HCT116 (cell line): ENCODE measurements at regions not wholly inside any gene's neighbourhood (a gene's known extent, or its start where the extent isn't known, plus 50 kb on each side); places are given as distances from the start of the nearest gene placed in this dataset.

ENCODE experiments used
- ATAC-seq: fragments of 200-7000 bp; cut with Tn5 transposase; 2 replicates; pipeline ENCODE4 v1.9.1; 2020; ENCODE audit warnings: mild to moderate bottlenecking, moderate library complexity
- BruUV-seq: library from RNA; stranded (reverse); fragments of 400-500 nt; replicated peaks from 2 replicates; lab custom pipeline; 2021; lab: Mats Ljungman, UMichigan
- CTCF ChIA-PET: fragments of 300-600 bp; sonication (Branson Sonifier 250); formaldehyde crosslinking; loops from one replicate; lab custom pipeline; 2021; ENCODE audit warnings: antibody characterized with exemption; lab: Charles Lee
- POLR2A ChIA-PET: fragments of 300-600, 350-600 bp; sonication (Branson Sonifier 250); formaldehyde crosslinking; loops from one replicate; lab custom pipeline; 2021; ENCODE audit warnings: antibody characterized with exemption; lab: Charles Lee
- RAD21 ChIA-PET, 2 experiments: fragments of 300-600 bp; sonication (Branson Sonifier 250); formaldehyde crosslinking; loops; one replicate each; lab custom pipeline; 2023; ENCODE audit warnings: low total read pairs in 2 of 2; ENCODE audit not compliant: uncharacterized antibody in 2 of 2, unreplicated experiment in 2 of 2, low non-redundant PET in 1 of 2; lab: Charles Lee
- DNase-seq: peaks from one replicate; pipeline ENCODE4 v3.0.0-alpha.2; 2010; ENCODE audit warnings: low read depth, low spot score
- H2AFZ ChIP-seq: fragments of 200-600 bp; shearing (Covaris generic), sonication (generic); 2 replicates; pipeline ENCODE4 v1.6.1; 2017; ENCODE audit warnings: low read depth, mixed run types, mixed read lengths, antibody characterized with exemption, low read length; ENCODE audit not compliant: poor library complexity, severe bottlenecking
- H3K27ac ChIP-seq: 2 replicates; pipeline ENCODE4 v1.5.1; 2012; ENCODE audit warnings: low read depth, low read length
- H3K27me3 ChIP-seq: fragments of 200-600 bp; sonication (generic); 2 replicates; pipeline ENCODE4 v1.6.1; 2016; ENCODE audit warnings: mixed run types, low read length, mixed read lengths; ENCODE audit not compliant: insufficient read depth
- H3K36me3 ChIP-seq, 2 experiments: fragments of 200-500 bp in 1 of 2; fragments of 200-600 bp in 1 of 2; sonication (Bioruptor generic) in 1 of 2; sonication (generic) in 1 of 2; 2 replicates each; pipeline versions ENCODE4 v1.5.1 to v1.6.1; 2014 to 2016; ENCODE audit warnings: low read length in 2 of 2, inconsistent platforms in 1 of 2, mixed read lengths in 1 of 2, mixed run types in 1 of 2; ENCODE audit not compliant: insufficient read depth in 2 of 2, control insufficient read depth in 1 of 2
- H3K4me1 ChIP-seq, 2 experiments: fragments of 200-600 bp in 1 of 2; sonication (generic) in 1 of 2; 2 replicates each; pipeline versions ENCODE4 v1.5.1 to v1.6.1; 2012 to 2017; ENCODE audit warnings: low read length in 2 of 2, inconsistent platforms in 1 of 2, mild to moderate bottlenecking in 1 of 2, mixed read lengths in 1 of 2, mixed run types in 1 of 2, moderate library complexity in 1 of 2; ENCODE audit not compliant: insufficient read depth in 2 of 2, control insufficient read depth in 1 of 2
- H3K4me2 ChIP-seq: fragments of 200-600 bp; sonication (generic); 2 replicates; pipeline ENCODE4 v1.6.1; 2017; ENCODE audit warnings: mixed run types, low read length, mixed read lengths
- H3K4me3 ChIP-seq, 2 experiments: fragments of 200-600 bp in 1 of 2; sonication (generic) in 1 of 2; replicated peaks in 1 of 2; 2 replicates each; pipeline ENCODE4 v1.5.1; 2011 to 2016; ENCODE audit warnings: low read length in 2 of 2, control low read depth in 1 of 2, low read depth in 1 of 2, mild to moderate bottlenecking in 1 of 2, mixed read lengths in 1 of 2, mixed run types in 1 of 2
- H3K79me2 ChIP-seq: fragments of 200-600 bp; sonication (generic); 2 replicates; pipeline ENCODE4 v1.6.1; 2017; ENCODE audit warnings: mild to moderate bottlenecking, mixed run types, low read length, moderate library complexity, mixed read lengths; ENCODE audit not compliant: insufficient read depth
- H3K9ac ChIP-seq: fragments of 200-600 bp; sonication (generic); 2 replicates; pipeline ENCODE4 v1.6.1; 2016; ENCODE audit warnings: low read length, mixed read lengths
- H3K9me2 ChIP-seq: fragments of 200-600 bp; sonication (generic), shearing (Covaris generic); 2 replicates; pipeline ENCODE4 v1.6.1; 2017; ENCODE audit warnings: mixed run types, mild to moderate bottlenecking, moderate library complexity; ENCODE audit not compliant: insufficient read depth
- H3K9me3 ChIP-seq, 2 experiments: fragments of 200-500 bp in 1 of 2; fragments of 200-600 bp in 1 of 2; sonication (Bioruptor generic) in 1 of 2; sonication (generic) in 1 of 2; 2 replicates each; pipeline ENCODE4 v1.6.1; 2014 to 2017; ENCODE audit warnings: low read length in 2 of 2, mixed read lengths in 2 of 2, inconsistent platforms in 1 of 2, low read depth in 1 of 2, mild to moderate bottlenecking in 1 of 2, mixed run types in 1 of 2, moderate library complexity in 1 of 2; ENCODE audit not compliant: control insufficient read depth in 1 of 2, insufficient read depth in 1 of 2
- H4K20me1 ChIP-seq: fragments of 200-600 bp; sonication (generic), shearing (Covaris generic); 2 replicates; pipeline ENCODE4 v1.6.1; 2017; ENCODE audit warnings: mixed run types, mild to moderate bottlenecking, moderate library complexity; ENCODE audit not compliant: insufficient read depth
- EGR1 ChIP-seq: IDR thresholded peaks from 2 replicates; pipeline ENCODE4 v1.6.1; 2012; ENCODE audit warnings: low read depth
- ELF1 ChIP-seq: IDR thresholded peaks from 2 replicates; pipeline ENCODE4 v1.6.1; 2012; ENCODE audit warnings: low read depth, borderline replicate concordance
- EZH2 ChIP-seq: fragments of 200-600 bp; sonication (generic); IDR thresholded peaks from 2 replicates; pipeline ENCODE4 v1.6.1; 2017; ENCODE audit warnings: antibody characterized with exemption, mixed run types
- EZH2phosphoT487 ChIP-seq: fragments of 200-600 bp; IDR thresholded peaks from 2 replicates; pipeline ENCODE4 v1.6.1; 2018; ENCODE audit warnings: antibody characterized with exemption, borderline replicate concordance
- FOSL1 ChIP-seq: IDR thresholded peaks from 2 replicates; pipeline ENCODE4 v1.6.1; 2012; ENCODE audit warnings: low read depth
- JUND ChIP-seq: IDR thresholded peaks from 2 replicates; pipeline ENCODE4 v1.6.1; 2012
- POLR2A ChIP-seq: IDR thresholded peaks from 2 replicates; pipeline ENCODE4 v1.7.0; 2011; ENCODE audit warnings: borderline replicate concordance; ENCODE audit not compliant: insufficient read depth, insufficient read length; ENCODE audit errors: extremely low read depth
- POLR2AphosphoS5 ChIP-seq: IDR thresholded peaks from 2 replicates; pipeline ENCODE4 v1.6.1; 2011; ENCODE audit warnings: mild to moderate bottlenecking, low read depth, low read length, moderate library complexity
- SIN3A ChIP-seq: IDR thresholded peaks from 2 replicates; pipeline ENCODE4 v1.6.1; 2012; ENCODE audit warnings: low read depth
- SP1 ChIP-seq: IDR thresholded peaks from 2 replicates; pipeline ENCODE4 v1.6.1; 2012; ENCODE audit warnings: low read depth
- SRF ChIP-seq: IDR thresholded peaks from 2 replicates; pipeline ENCODE4 v1.6.1; 2012; ENCODE audit warnings: low read depth
- TCF7L2 ChIP-seq: IDR thresholded peaks from 2 replicates; pipeline ENCODE4 v1.7.0; 2011; ENCODE audit warnings: borderline replicate concordance, inconsistent platforms; ENCODE audit not compliant: insufficient read depth, insufficient read length; ENCODE audit errors: extremely low read depth
- YY1 ChIP-seq: IDR thresholded peaks from 2 replicates; pipeline ENCODE4 v1.6.1; 2011; ENCODE audit warnings: low read length, low read depth, moderate library complexity, mild to moderate bottlenecking; ENCODE audit not compliant: insufficient replicate concordance; ENCODE audit errors: extremely low read depth
- ZFX ChIP-seq: fragments of 450-650 bp; IDR thresholded peaks from 2 replicates; pipeline ENCODE4 v1.6.1; 2017
- ZNF274 ChIP-seq: fragments of 200-500 bp; sonication (Bioruptor generic); IDR thresholded peaks from 2 replicates; pipeline ENCODE4 v1.6.1; 2014; ENCODE audit warnings: mild to moderate bottlenecking, low read depth, low read length, inconsistent platforms
- intact Hi-C: fragments of 100-400 bp; cut with micrococcal nuclease; formaldehyde crosslinking; loops from 2 replicates; pipeline ENCODE4 v1.10.0; 2022
- TF ChIP-seq, protein P1 (sequence below): IDR thresholded peaks from 2 replicates; pipeline ENCODE4 v1.6.1; 2012; ENCODE audit warnings: low read depth
- TF ChIP-seq, protein P2 (sequence below), 3 experiments: fragments of 200-600 bp in 1 of 3; sonication (generic) in 1 of 3; IDR thresholded peaks in 2 of 3; conservative IDR thresholded peaks in 1 of 3; 2 replicates each; pipeline ENCODE4 v1.5.1; 2012 to 2017; ENCODE audit warnings: low read depth in 2 of 3, low read length in 2 of 3, antibody characterized with exemption in 1 of 3, borderline replicate concordance in 1 of 3, control low read depth in 1 of 3, mild to moderate bottlenecking in 1 of 3, mixed read lengths in 1 of 3, mixed run types in 1 of 3, moderate library complexity in 1 of 3; ENCODE audit not compliant: insufficient read depth in 1 of 3
- TF ChIP-seq, protein P3 (sequence below): IDR thresholded peaks from 2 replicates; pipeline ENCODE4 v1.6.1; 2012
- TF ChIP-seq, protein P4 (sequence below): IDR thresholded peaks from 2 replicates; pipeline ENCODE4 v1.6.1; 2012
- TF ChIP-seq, protein P5 (sequence below): IDR thresholded peaks from 2 replicates; pipeline ENCODE4 v1.6.1; 2011; ENCODE audit warnings: mild to moderate bottlenecking, low read length, moderate library complexity; ENCODE audit not compliant: insufficient replicate concordance; ENCODE audit errors: extremely low read depth

DNA sequence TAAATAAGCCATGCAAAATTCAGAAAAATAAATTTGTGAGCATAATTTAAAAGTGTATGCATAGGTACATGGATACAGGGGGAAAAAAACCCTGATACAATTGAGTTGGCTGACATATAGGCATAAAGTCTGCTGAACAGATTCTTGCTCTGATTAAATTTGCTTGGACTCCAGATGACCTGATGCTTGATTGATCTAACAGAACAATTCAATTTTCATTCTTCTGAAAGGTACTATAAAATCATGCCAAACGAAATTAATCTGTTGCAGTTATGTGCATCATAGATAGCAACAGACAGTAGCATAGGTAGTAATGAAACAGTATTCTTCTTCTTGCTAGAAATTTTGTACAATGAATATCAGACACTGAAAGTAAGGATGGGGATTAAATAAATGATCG lies 578.2 kb upstream of the SLITRK6 start:
- Histone ChIP-seq H2AFZ (no peak overlapping the region), H3K4me1 (no peaks in the 10 kb centered on the region), H3K27ac (no peak overlapping the region), H3K4me3 (no peak overlapping the region), H3K9ac (no peak overlapping the region), H3K79me2 (no peaks in the 10 kb centered on the region), H4K20me1 (no peaks in the 10 kb centered on the region), H3K36me3 (no peaks in the 10 kb centered on the region), H3K4me2 (no peak overlapping the region), H3K9me3 (no peaks in the 10 kb centered on the region; a peak in 1 of 4 replicates), H3K27me3 (no peaks in the 10 kb centered on the region), H3K9me2 (no peaks in the 10 kb centered on the region)
- RAD21 ChIA-PET, result no interaction called here
- CTCF ChIA-PET, result no interaction called here
- POLR2A ChIA-PET, result no interaction called here
- TF ChIP-seq YY1, result no peak
- TF ChIP-seq, protein P1, sequence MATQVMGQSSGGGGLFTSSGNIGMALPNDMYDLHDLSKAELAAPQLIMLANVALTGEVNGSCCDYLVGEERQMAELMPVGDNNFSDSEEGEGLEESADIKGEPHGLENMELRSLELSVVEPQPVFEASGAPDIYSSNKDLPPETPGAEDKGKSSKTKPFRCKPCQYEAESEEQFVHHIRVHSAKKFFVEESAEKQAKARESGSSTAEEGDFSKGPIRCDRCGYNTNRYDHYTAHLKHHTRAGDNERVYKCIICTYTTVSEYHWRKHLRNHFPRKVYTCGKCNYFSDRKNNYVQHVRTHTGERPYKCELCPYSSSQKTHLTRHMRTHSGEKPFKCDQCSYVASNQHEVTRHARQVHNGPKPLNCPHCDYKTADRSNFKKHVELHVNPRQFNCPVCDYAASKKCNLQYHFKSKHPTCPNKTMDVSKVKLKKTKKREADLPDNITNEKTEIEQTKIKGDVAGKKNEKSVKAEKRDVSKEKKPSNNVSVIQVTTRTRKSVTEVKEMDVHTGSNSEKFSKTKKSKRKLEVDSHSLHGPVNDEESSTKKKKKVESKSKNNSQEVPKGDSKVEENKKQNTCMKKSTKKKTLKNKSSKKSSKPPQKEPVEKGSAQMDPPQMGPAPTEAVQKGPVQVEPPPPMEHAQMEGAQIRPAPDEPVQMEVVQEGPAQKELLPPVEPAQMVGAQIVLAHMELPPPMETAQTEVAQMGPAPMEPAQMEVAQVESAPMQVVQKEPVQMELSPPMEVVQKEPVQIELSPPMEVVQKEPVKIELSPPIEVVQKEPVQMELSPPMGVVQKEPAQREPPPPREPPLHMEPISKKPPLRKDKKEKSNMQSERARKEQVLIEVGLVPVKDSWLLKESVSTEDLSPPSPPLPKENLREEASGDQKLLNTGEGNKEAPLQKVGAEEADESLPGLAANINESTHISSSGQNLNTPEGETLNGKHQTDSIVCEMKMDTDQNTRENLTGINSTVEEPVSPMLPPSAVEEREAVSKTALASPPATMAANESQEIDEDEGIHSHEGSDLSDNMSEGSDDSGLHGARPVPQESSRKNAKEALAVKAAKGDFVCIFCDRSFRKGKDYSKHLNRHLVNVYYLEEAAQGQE, result no peak
- TF ChIP-seq POLR2A, result no peak
- TF ChIP-seq JUND, result no peak
- no peak for TF ChIP-seq TCF7L2
- TF ChIP-seq, protein P2, sequence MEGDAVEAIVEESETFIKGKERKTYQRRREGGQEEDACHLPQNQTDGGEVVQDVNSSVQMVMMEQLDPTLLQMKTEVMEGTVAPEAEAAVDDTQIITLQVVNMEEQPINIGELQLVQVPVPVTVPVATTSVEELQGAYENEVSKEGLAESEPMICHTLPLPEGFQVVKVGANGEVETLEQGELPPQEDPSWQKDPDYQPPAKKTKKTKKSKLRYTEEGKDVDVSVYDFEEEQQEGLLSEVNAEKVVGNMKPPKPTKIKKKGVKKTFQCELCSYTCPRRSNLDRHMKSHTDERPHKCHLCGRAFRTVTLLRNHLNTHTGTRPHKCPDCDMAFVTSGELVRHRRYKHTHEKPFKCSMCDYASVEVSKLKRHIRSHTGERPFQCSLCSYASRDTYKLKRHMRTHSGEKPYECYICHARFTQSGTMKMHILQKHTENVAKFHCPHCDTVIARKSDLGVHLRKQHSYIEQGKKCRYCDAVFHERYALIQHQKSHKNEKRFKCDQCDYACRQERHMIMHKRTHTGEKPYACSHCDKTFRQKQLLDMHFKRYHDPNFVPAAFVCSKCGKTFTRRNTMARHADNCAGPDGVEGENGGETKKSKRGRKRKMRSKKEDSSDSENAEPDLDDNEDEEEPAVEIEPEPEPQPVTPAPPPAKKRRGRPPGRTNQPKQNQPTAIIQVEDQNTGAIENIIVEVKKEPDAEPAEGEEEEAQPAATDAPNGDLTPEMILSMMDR (IDR thresholded peaks at IDR 0.05 in 2 of 3, conservative IDR thresholded peaks at IDR 0.05 in 1 of 3; ENCODE audit: borderline replicate concordance in 1 of 3, insufficient read depth in 1 of 3, low read depth in 2 of 3, low read length in 2 of 3), result no peak
- no peak for TF ChIP-seq ELF1
- TF ChIP-seq SRF, result no peak
- TF ChIP-seq, protein P3, sequence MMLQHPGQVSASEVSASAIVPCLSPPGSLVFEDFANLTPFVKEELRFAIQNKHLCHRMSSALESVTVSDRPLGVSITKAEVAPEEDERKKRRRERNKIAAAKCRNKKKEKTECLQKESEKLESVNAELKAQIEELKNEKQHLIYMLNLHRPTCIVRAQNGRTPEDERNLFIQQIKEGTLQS, result no peak
- no peak for TF ChIP-seq ZFX
- TF ChIP-seq, protein P4, sequence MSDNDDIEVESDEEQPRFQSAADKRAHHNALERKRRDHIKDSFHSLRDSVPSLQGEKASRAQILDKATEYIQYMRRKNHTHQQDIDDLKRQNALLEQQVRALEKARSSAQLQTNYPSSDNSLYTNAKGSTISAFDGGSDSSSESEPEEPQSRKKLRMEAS, result no peak
- no peak for TF ChIP-seq EGR1
- TF ChIP-seq, protein P5, sequence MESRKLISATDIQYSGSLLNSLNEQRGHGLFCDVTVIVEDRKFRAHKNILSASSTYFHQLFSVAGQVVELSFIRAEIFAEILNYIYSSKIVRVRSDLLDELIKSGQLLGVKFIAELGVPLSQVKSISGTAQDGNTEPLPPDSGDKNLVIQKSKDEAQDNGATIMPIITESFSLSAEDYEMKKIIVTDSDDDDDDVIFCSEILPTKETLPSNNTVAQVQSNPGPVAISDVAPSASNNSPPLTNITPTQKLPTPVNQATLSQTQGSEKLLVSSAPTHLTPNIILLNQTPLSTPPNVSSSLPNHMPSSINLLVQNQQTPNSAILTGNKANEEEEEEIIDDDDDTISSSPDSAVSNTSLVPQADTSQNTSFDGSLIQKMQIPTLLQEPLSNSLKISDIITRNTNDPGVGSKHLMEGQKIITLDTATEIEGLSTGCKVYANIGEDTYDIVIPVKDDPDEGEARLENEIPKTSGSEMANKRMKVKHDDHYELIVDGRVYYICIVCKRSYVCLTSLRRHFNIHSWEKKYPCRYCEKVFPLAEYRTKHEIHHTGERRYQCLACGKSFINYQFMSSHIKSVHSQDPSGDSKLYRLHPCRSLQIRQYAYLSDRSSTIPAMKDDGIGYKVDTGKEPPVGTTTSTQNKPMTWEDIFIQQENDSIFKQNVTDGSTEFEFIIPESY, result no peak
- no peak for TF ChIP-seq POLR2AphosphoS5
- no peak for TF ChIP-seq ZNF274
- TF ChIP-seq EZH2, result no peak
- no peak for TF ChIP-seq SP1
- TF ChIP-seq EZH2phosphoT487, result no peak
- TF ChIP-seq SIN3A, result no peak
- no peak for TF ChIP-seq FOSL1
- no TSS peak for BruUV-seq
- intact Hi-C loops, result no loop called here
- DNase-seq, result no peak
- ATAC-seq, result no peak
